ENCODE measurements at regions not wholly inside any gene's neighbourhood (a gene's known extent, or its start where the extent isn't known, plus 50 kb on each side); places are given as distances from the start of the nearest gene placed in this dataset.

- TF ChIP-seq POLR2A (IDR thresholded peaks at IDR 0.05) (no peak), CTCF (IDR thresholded peaks at IDR 0.05 in 8 of 11, conservative IDR thresholded peaks at IDR 0.05 in 3 of 11) (no peak)
Measured at GRCh38 chr5:58076483-58077257, 383.2 kb downstream of the PLK2 start.

Measured in spleen (tissue), 7 donors.